K562 (cell line): ENCODE measurements at regions not wholly inside any gene's neighbourhood (a gene's known extent, or its start where the extent isn't known, plus 50 kb on each side); places are given as distances from the start of the nearest gene placed in this dataset.

Source experiments
- ATAC-seq: fragments of 200-7000 bp; cut with Tn5 transposase; 3 replicates; pipeline ENCODE4 v1.9.1; 2020; ENCODE audit warnings: moderate library complexity
- BruUV-seq: library from RNA; stranded (reverse); fragments of 400-500 nt; replicated peaks from 2 replicates; lab custom pipeline; 2021; lab: Mats Ljungman, UMichigan
- CTCF ChIA-PET: fragments of 300-600 bp; formaldehyde crosslinking; extraction: SDS; loops from one replicate; lab custom pipeline; 2021; ENCODE audit warnings: low intra/inter-chr PET ratio; lab: Yijun Ruan, JAX
- POLR2A ChIA-PET: fragments of 300-600, 350-650 bp; sonication (Branson Sonifier 250); formaldehyde crosslinking; extraction: SDS; loops from one replicate; lab custom pipeline; 2021; ENCODE audit warnings: antibody characterized with exemption, inconsistent platforms; lab: Yijun Ruan, JAX
- DNase-seq, 4 experiments: peaks; one replicate each; pipeline versions ENCODE4 v3.0.0 to v3.0.0-alpha.2; 2011 to 2018; ENCODE audit warnings: low spot score in 3 of 4, mixed read lengths in 3 of 4; ENCODE audit errors: extremely low read depth in 1 of 4
- FAIRE-seq: peaks from 2 replicates; lab custom pipeline; 2011; peaks lifted over from hg19 to GRCh38; lab: Jason Lieb, UNC
- H2AFZ ChIP-seq: 2 replicates; pipeline ENCODE4 v1.6.0; 2011; ENCODE audit warnings: low read depth, low read length, control low read depth, inconsistent platforms
- H3K27ac ChIP-seq: fragments of 200-600 bp; 3 replicates; pipeline ENCODE4 v1.8.0; 2011; ENCODE audit warnings: low read depth, mild to moderate bottlenecking, control low read depth, inconsistent platforms, low read length, moderate library complexity, mixed read lengths; ENCODE audit errors: extremely low read depth
- H3K27me3 ChIP-seq, 2 experiments: fragments of 300-600 bp in 1 of 2; 2 replicates in 1 of 2; 3 replicates in 1 of 2; pipeline versions ENCODE4 v1.6.0 to v1.8.0; 2011; ENCODE audit warnings: inconsistent platforms in 2 of 2, low read length in 2 of 2, mild to moderate bottlenecking in 1 of 2, mixed read lengths in 1 of 2, moderate library complexity in 1 of 2; ENCODE audit not compliant: control insufficient read depth in 2 of 2, insufficient read depth in 2 of 2
- H3K36me3 ChIP-seq: fragments of 300-600 bp; 3 replicates; pipeline ENCODE4 v1.8.0; 2011; ENCODE audit warnings: mild to moderate bottlenecking, low read length, inconsistent platforms; ENCODE audit not compliant: control insufficient read depth, insufficient read depth
- H3K4me1 ChIP-seq, 2 experiments: fragments of 200-600 bp in 1 of 2; replicated peaks in 1 of 2; 2 replicates in 1 of 2; 3 replicates in 1 of 2; pipeline versions ENCODE4 v1.5.1 to v1.8.0; 2011; ENCODE audit warnings: inconsistent platforms in 2 of 2, low read length in 2 of 2, mild to moderate bottlenecking in 1 of 2, mixed read lengths in 1 of 2, moderate library complexity in 1 of 2; ENCODE audit not compliant: control insufficient read depth in 2 of 2, insufficient read depth in 2 of 2
- H3K4me2 ChIP-seq: 2 replicates; pipeline ENCODE4 v1.6.1; 2011; ENCODE audit warnings: low read length, control low read depth, inconsistent platforms, mixed read lengths; ENCODE audit not compliant: insufficient read depth
- H3K4me3 ChIP-seq: fragments of 200-600 bp; sonication (generic), shearing (Covaris generic); 2 replicates; pipeline ENCODE4 v1.5.1; 2016; ENCODE audit warnings: control low read depth, inconsistent platforms
- H3K79me2 ChIP-seq: fragments of 200-600 bp; 3 replicates; pipeline ENCODE4 v1.8.0; 2011; ENCODE audit warnings: low read length, inconsistent platforms; ENCODE audit not compliant: control insufficient read depth, insufficient read depth
- H3K9ac ChIP-seq, 2 experiments: 2 replicates each; pipeline versions ENCODE4 v1.6.0 to v1.6.1; 2011; ENCODE audit warnings: low read depth in 2 of 2, low read length in 2 of 2, control low read depth in 1 of 2, inconsistent platforms in 1 of 2, mild to moderate bottlenecking in 1 of 2, mixed read lengths in 1 of 2; ENCODE audit not compliant: insufficient read depth in 1 of 2
- H3K9me1 ChIP-seq: one replicate; pipeline ENCODE4 v1.6.0; 2011; ENCODE audit warnings: inconsistent platforms, mild to moderate bottlenecking, low read length, moderate library complexity; ENCODE audit not compliant: control insufficient read depth, insufficient read depth
- H3K9me3 ChIP-seq: replicated peaks from 2 replicates; pipeline ENCODE4 v1.5.1; 2011; ENCODE audit warnings: low read depth, low read length, inconsistent platforms; ENCODE audit not compliant: control insufficient read depth, insufficient read depth
- H4K20me1 ChIP-seq: replicated peaks from 2 replicates; pipeline ENCODE4 v1.6.1; 2011; ENCODE audit warnings: low read length, inconsistent platforms, mixed read lengths; ENCODE audit not compliant: control insufficient read depth, insufficient read depth
- RBBP5 ChIP-seq: fragments of 200-600 bp; sonication (generic); IDR thresholded peaks from 2 replicates; pipeline ENCODE4 v1.6.1; 2012; ENCODE audit warnings: borderline replicate concordance, mild to moderate bottlenecking, low read length, control low read depth, inconsistent platforms; ENCODE audit not compliant: insufficient read depth, poor library complexity, severe bottlenecking
- TCFL5 ChIP-seq: fragments of 250-450 bp; sonication (Bioruptor Pico); conservative IDR thresholded peaks from 2 replicates; pipeline ENCODE4 v1.6.1; 2021; ENCODE audit warnings: mild to moderate bottlenecking, moderate library complexity, matching md5 sums
- ZNF316 ChIP-seq: fragments of 450-650 bp; IDR thresholded peaks from 2 replicates; pipeline ENCODE4 v1.6.1; 2016
- ZNF830 ChIP-seq: fragments of 250-450 bp; sonication (Bioruptor Pico); IDR thresholded peaks from 2 replicates; pipeline ENCODE4 v1.5.0; 2021; ENCODE audit warnings: mild to moderate bottlenecking
- WGBS: fragments of 100-300 bp; shearing (Covaris generic); methylation state at CpG from one replicate; pipeline ENCODE4 v1.1.6; 2016; ENCODE audit warnings: low coverage, mixed read lengths; ENCODE audit not compliant: insufficient coverage; ENCODE audit errors: missing lambda C conversion rate; 5-methylcytosine and 5-hydroxymethylcytosine counted together
- in situ Hi-C: fragments of 300-500 bp; cut with MboI; formaldehyde crosslinking; loops from 4 replicates; pipeline ENCODE4 v1.15.0; 2018; ENCODE audit warnings: inconsistent platforms, mixed read lengths
- intact Hi-C: fragments of 100-400 bp; cut with micrococcal nuclease; formaldehyde crosslinking; loops from 2 replicates; pipeline ENCODE4 v1.14.2; 2022
- TF ChIP-seq, protein P1 (sequence below): fragments of 450-650 bp; IDR thresholded peaks from 2 replicates; pipeline ENCODE4 v1.6.1; 2018; ENCODE audit not compliant: partially characterized antibody
- TF ChIP-seq, protein P2 (sequence below): fragments of 450-650 bp; IDR thresholded peaks from 2 replicates; pipeline ENCODE4 v1.6.1; 2016; ENCODE audit warnings: mild to moderate bottlenecking, moderate library complexity

DNA sequence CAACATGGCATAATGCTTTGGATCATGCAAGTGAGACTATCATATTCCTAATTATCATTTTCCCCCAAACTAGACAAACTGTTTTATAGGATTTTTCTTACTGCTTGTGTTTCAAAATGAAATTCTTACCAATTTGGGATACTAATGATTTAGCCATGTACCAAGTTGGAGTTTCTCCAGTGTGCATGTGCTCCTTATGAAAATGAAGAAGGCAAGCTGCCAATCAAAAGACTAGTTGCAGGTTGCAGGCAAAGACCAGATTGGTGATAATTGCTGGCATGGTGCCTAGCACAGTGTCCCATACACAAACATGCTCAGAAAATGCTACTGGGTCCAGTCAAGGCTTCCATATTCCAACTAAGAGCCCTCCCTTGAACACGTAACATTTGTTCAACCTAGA, 771.8 kb upstream of the FANCL start (continued):
- TF ChIP-seq TCFL5 (CRISPR knock-in tag) (no peak), RBBP5 (no peak), ZNF830 (CRISPR knock-in tag) (no peak), ZNF316 (no peak)
- TF ChIP-seq, protein P1, sequence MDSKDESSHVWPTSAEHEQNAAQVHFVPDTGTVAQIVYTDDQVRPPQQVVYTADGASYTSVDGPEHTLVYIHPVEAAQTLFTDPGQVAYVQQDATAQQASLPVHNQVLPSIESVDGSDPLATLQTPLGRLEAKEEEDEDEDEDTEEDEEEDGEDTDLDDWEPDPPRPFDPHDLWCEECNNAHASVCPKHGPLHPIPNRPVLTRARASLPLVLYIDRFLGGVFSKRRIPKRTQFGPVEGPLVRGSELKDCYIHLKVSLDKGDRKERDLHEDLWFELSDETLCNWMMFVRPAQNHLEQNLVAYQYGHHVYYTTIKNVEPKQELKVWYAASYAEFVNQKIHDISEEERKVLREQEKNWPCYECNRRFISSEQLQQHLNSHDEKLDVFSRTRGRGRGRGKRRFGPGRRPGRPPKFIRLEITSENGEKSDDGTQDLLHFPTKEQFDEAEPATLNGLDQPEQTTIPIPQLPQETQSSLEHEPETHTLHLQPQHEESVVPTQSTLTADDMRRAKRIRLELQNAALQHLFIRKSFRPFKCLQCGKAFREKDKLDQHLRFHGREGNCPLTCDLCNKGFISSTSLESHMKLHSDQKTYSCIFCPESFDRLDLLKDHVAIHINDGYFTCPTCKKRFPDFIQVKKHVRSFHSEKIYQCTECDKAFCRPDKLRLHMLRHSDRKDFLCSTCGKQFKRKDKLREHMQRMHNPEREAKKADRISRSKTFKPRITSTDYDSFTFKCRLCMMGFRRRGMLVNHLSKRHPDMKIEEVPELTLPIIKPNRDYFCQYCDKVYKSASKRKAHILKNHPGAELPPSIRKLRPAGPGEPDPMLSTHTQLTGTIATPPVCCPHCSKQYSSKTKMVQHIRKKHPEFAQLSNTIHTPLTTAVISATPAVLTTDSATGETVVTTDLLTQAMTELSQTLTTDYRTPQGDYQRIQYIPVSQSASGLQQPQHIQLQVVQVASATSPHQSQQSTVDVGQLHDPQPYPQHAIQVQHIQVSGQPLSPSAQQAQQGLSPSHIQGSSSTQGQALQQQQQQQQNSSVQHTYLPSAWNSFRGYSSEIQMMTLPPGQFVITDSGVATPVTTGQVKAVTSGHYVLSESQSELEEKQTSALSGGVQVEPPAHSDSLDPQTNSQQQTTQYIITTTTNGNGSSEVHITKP, result no peak

DNA sequence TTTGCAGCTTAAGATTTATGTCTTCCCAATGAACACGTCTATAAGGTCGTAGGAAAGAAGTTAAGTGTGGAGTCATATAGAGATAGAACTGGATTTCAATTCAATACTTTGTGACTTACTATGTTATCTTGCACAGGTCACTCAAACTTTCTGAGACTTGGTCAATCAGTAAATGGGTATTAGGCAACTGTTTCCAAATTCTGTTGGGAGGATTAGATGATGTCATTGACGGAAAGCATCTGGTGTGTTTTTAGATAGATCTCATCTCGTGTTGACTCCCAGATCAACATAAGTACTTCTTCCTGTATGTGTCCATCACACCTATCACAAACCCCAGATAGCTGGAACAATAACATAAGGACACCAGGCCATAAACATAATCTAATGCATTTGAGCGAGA, 771.1 kb upstream of the FANCL start:
- CTCF ChIA-PET, result no interaction called here
- POLR2A ChIA-PET, result interaction anchor here (0.6 kb wide), 1 partner anchor 209 kb away, joined by 3 read pairs; no protein-coding TSS in a partner anchor
- Histone ChIP-seq H2AFZ (no peak overlapping the region), H3K4me2 (no peak overlapping the region), H3K9ac (no peak overlapping the region), H3K9me1 (no peaks in the 10 kb centered on the region), H3K79me2 (no peaks in the 10 kb centered on the region), H3K9me3 (no peaks in the 10 kb centered on the region), H3K4me3 (no peak overlapping the region), H4K20me1 (no peaks in the 10 kb centered on the region), H3K27me3 (no peaks in the 10 kb centered on the region), H3K27ac (no peak overlapping the region), H3K36me3 (no peaks in the 10 kb centered on the region), H3K4me1 (no peaks in the 10 kb centered on the region)
- intact Hi-C loops, result no loop called here
- in situ Hi-C loops, result no loop called here
- ATAC-seq (no peak), FAIRE-seq (no peak), DNase-seq (no peak)
- 1% methylated on average over 5 of the region's 5 CpGs for WGBS
- BruUV-seq, result no TSS peak
- TF ChIP-seq, protein P2, sequence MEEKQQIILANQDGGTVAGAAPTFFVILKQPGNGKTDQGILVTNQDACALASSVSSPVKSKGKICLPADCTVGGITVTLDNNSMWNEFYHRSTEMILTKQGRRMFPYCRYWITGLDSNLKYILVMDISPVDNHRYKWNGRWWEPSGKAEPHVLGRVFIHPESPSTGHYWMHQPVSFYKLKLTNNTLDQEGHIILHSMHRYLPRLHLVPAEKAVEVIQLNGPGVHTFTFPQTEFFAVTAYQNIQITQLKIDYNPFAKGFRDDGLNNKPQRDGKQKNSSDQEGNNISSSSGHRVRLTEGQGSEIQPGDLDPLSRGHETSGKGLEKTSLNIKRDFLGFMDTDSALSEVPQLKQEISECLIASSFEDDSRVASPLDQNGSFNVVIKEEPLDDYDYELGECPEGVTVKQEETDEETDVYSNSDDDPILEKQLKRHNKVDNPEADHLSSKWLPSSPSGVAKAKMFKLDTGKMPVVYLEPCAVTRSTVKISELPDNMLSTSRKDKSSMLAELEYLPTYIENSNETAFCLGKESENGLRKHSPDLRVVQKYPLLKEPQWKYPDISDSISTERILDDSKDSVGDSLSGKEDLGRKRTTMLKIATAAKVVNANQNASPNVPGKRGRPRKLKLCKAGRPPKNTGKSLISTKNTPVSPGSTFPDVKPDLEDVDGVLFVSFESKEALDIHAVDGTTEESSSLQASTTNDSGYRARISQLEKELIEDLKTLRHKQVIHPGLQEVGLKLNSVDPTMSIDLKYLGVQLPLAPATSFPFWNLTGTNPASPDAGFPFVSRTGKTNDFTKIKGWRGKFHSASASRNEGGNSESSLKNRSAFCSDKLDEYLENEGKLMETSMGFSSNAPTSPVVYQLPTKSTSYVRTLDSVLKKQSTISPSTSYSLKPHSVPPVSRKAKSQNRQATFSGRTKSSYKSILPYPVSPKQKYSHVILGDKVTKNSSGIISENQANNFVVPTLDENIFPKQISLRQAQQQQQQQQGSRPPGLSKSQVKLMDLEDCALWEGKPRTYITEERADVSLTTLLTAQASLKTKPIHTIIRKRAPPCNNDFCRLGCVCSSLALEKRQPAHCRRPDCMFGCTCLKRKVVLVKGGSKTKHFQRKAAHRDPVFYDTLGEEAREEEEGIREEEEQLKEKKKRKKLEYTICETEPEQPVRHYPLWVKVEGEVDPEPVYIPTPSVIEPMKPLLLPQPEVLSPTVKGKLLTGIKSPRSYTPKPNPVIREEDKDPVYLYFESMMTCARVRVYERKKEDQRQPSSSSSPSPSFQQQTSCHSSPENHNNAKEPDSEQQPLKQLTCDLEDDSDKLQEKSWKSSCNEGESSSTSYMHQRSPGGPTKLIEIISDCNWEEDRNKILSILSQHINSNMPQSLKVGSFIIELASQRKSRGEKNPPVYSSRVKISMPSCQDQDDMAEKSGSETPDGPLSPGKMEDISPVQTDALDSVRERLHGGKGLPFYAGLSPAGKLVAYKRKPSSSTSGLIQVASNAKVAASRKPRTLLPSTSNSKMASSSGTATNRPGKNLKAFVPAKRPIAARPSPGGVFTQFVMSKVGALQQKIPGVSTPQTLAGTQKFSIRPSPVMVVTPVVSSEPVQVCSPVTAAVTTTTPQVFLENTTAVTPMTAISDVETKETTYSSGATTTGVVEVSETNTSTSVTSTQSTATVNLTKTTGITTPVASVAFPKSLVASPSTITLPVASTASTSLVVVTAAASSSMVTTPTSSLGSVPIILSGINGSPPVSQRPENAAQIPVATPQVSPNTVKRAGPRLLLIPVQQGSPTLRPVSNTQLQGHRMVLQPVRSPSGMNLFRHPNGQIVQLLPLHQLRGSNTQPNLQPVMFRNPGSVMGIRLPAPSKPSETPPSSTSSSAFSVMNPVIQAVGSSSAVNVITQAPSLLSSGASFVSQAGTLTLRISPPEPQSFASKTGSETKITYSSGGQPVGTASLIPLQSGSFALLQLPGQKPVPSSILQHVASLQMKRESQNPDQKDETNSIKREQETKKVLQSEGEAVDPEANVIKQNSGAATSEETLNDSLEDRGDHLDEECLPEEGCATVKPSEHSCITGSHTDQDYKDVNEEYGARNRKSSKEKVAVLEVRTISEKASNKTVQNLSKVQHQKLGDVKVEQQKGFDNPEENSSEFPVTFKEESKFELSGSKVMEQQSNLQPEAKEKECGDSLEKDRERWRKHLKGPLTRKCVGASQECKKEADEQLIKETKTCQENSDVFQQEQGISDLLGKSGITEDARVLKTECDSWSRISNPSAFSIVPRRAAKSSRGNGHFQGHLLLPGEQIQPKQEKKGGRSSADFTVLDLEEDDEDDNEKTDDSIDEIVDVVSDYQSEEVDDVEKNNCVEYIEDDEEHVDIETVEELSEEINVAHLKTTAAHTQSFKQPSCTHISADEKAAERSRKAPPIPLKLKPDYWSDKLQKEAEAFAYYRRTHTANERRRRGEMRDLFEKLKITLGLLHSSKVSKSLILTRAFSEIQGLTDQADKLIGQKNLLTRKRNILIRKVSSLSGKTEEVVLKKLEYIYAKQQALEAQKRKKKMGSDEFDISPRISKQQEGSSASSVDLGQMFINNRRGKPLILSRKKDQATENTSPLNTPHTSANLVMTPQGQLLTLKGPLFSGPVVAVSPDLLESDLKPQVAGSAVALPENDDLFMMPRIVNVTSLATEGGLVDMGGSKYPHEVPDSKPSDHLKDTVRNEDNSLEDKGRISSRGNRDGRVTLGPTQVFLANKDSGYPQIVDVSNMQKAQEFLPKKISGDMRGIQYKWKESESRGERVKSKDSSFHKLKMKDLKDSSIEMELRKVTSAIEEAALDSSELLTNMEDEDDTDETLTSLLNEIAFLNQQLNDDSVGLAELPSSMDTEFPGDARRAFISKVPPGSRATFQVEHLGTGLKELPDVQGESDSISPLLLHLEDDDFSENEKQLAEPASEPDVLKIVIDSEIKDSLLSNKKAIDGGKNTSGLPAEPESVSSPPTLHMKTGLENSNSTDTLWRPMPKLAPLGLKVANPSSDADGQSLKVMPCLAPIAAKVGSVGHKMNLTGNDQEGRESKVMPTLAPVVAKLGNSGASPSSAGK, result no peak
